ENCODE measurements at regions not wholly inside any gene's neighbourhood (a gene's known extent, or its start where the extent isn't known, plus 50 kb on each side); places are given as distances from the start of the nearest gene placed in this dataset.

- H3K4me3 Mint-ChIP-seq (ENCODE audit: unreplicated experiment) = no peak overlapping the region
- CTCF ChIA-PET = interaction anchor here (0.6 to 1.0 kb wide), 2 partner anchors 8 to 414 kb away, joined by 3 to 6 read pairs; no protein-coding TSS in a partner anchor
Observed at GRCh38 chr2:23239374-23239773, 145.6 kb upstream of the KLHL29 start.

GRCh38 chr2:23241121-23241520 is 143.9 kb upstream of the KLHL29 start:
- H3K4me1 Mint-ChIP-seq (ENCODE audit: low read depth, unreplicated experiment) = no peaks in the 10 kb centered on the region
- H3K36me3 Mint-ChIP-seq (ENCODE audit: insufficient read depth, unreplicated experiment) = no peaks in the 10 kb centered on the region
- H3K27ac Mint-ChIP-seq (ENCODE audit: unreplicated experiment) = no peak overlapping the region
- CTCF ChIA-PET = no interaction called here
- intact Hi-C loops (cut with micrococcal nuclease; ENCODE audit: unreplicated experiment) = no loop called here
- H3K9me3 ChIP-seq = no peaks in the 10 kb centered on the region
- no peaks in the 10 kb centered on the region for H3K36me3 ChIP-seq (ENCODE audit: control insufficient read depth, insufficient read depth, low read length)
- TF ChIP-seq CTCF (IDR thresholded peaks at IDR 0.05; ENCODE audit: insufficient read depth in 1 of 2, low read depth in 1 of 2, low read length in 1 of 2, severe bottlenecking in 1 of 2, unreplicated experiment in 1 of 2) = no peak
- H3K27me3 Mint-ChIP-seq (ENCODE audit: insufficient read depth, unreplicated experiment) = no peaks in the 10 kb centered on the region
- H3K4me3 ChIP-seq (ENCODE audit: low read depth, low read length) = no peak overlapping the region
- H3K4me3 Mint-ChIP-seq (ENCODE audit: unreplicated experiment) = no peak overlapping the region
- no TSS peak for BruUV-seq (replicated peaks)
- DNase-seq = no peak
- no peaks in the 10 kb centered on the region for H3K4me1 ChIP-seq
- POLR2A ChIA-PET = no interaction called here
- no peaks in the 10 kb centered on the region for H3K9me3 Mint-ChIP-seq (ENCODE audit: unreplicated experiment)
- no peaks in the 10 kb centered on the region for H3K27me3 ChIP-seq (replicated peaks; ENCODE audit: control insufficient read depth, insufficient read depth, low read length)

More at GRCh38 chr2:23239374-23239773, 145.6 kb upstream of the KLHL29 start:
- H3K36me3 ChIP-seq (ENCODE audit: control insufficient read depth, insufficient read depth, low read length) = no peaks in the 10 kb centered on the region
- no peaks in the 10 kb centered on the region for H3K4me1 Mint-ChIP-seq (ENCODE audit: low read depth, unreplicated experiment)
- DNase-seq = no peak
- no peaks in the 10 kb centered on the region for H3K36me3 Mint-ChIP-seq (ENCODE audit: insufficient read depth, unreplicated experiment)
- H3K4me3 ChIP-seq (ENCODE audit: low read depth, low read length) = no peak overlapping the region
- no peaks in the 10 kb centered on the region for H3K27me3 Mint-ChIP-seq (ENCODE audit: insufficient read depth, unreplicated experiment)
- H3K27ac Mint-ChIP-seq (ENCODE audit: unreplicated experiment) = no peak overlapping the region
- H3K27me3 ChIP-seq (replicated peaks; ENCODE audit: control insufficient read depth, insufficient read depth, low read length) = no peaks in the 10 kb centered on the region
- no peaks in the 10 kb centered on the region for H3K4me1 ChIP-seq
- H3K9me3 ChIP-seq = no peaks in the 10 kb centered on the region
- BruUV-seq (replicated peaks) = no TSS peak
- intact Hi-C loops (cut with micrococcal nuclease; ENCODE audit: unreplicated experiment) = no loop called here
- POLR2A ChIA-PET = no interaction called here
- no peak for TF ChIP-seq CTCF (IDR thresholded peaks at IDR 0.05; ENCODE audit: insufficient read depth in 1 of 2, low read depth in 1 of 2, low read length in 1 of 2, severe bottlenecking in 1 of 2, unreplicated experiment in 1 of 2)
- no peaks in the 10 kb centered on the region for H3K9me3 Mint-ChIP-seq (ENCODE audit: unreplicated experiment)

- BruUV-seq (replicated peaks) = no TSS peak
- H3K27me3 Mint-ChIP-seq (ENCODE audit: insufficient read depth, unreplicated experiment) = no peaks in the 10 kb centered on the region
- no peaks in the 10 kb centered on the region for H3K4me1 Mint-ChIP-seq (ENCODE audit: low read depth, unreplicated experiment)
- H3K4me1 ChIP-seq = no peaks in the 10 kb centered on the region
- intact Hi-C loops (cut with micrococcal nuclease; ENCODE audit: unreplicated experiment) = no loop called here
- H3K27me3 ChIP-seq (replicated peaks; ENCODE audit: control insufficient read depth, insufficient read depth, low read length) = no peaks in the 10 kb centered on the region
- ChIA-PET POLR2A (no interaction called here), CTCF (no interaction called here)
- H3K36me3 Mint-ChIP-seq (ENCODE audit: insufficient read depth, unreplicated experiment) = no peaks in the 10 kb centered on the region
- no peaks in the 10 kb centered on the region for H3K36me3 ChIP-seq (ENCODE audit: control insufficient read depth, insufficient read depth, low read length)
- no peak overlapping the region for H3K4me3 ChIP-seq (ENCODE audit: low read depth, low read length)
- no peak for DNase-seq
- no peak for TF ChIP-seq CTCF (IDR thresholded peaks at IDR 0.05; ENCODE audit: insufficient read depth in 1 of 2, low read depth in 1 of 2, low read length in 1 of 2, severe bottlenecking in 1 of 2, unreplicated experiment in 1 of 2)
- H3K27ac Mint-ChIP-seq (ENCODE audit: unreplicated experiment) = no peak overlapping the region
- no peak overlapping the region for H3K4me3 Mint-ChIP-seq (ENCODE audit: unreplicated experiment)
- no peaks in the 10 kb centered on the region for H3K9me3 ChIP-seq
- H3K9me3 Mint-ChIP-seq (ENCODE audit: unreplicated experiment) = no peaks in the 10 kb centered on the region
Observed at GRCh38 chr2:23241611-23242245, 143.3 kb upstream of the KLHL29 start.

Data from Caco-2 (cell line).